Keratinocyte (primary cell): ENCODE measurements at regions not wholly inside any gene's neighbourhood (a gene's known extent, or its start where the extent isn't known, plus 50 kb on each side); places are given as distances from the start of the nearest gene placed in this dataset.

Experiments
- DNase-seq: peaks from one replicate; pipeline ENCODE4 v3.0.0-alpha.2; 2011; ENCODE audit warnings: low read depth, missing footprints, low spot score
- FAIRE-seq: peaks from 2 replicates; lab custom pipeline; 2011; peaks lifted over from hg19 to GRCh38; lab: Jason Lieb, UNC
- H2AFZ ChIP-seq: 2 replicates; pipeline ENCODE4 v1.6.0; 2012; ENCODE audit warnings: low read length, control low read depth, inconsistent platforms; ENCODE audit not compliant: control insufficient read depth
- H3K27ac ChIP-seq: 2 replicates; pipeline ENCODE4 v1.5.1; 2011; ENCODE audit warnings: low read length; ENCODE audit not compliant: control insufficient read depth, insufficient read depth
- H3K27me3 ChIP-seq: 3 replicates; pipeline ENCODE4 v1.6.0; 2011; ENCODE audit warnings: low read length; ENCODE audit not compliant: control insufficient read depth, insufficient read depth; ENCODE audit errors: extremely low read depth
- H3K36me3 ChIP-seq, 2 experiments: 2 replicates in 1 of 2; 3 replicates in 1 of 2; pipeline ENCODE4 v1.5.1; 2011; ENCODE audit warnings: low read length in 2 of 2, mild to moderate bottlenecking in 1 of 2; ENCODE audit not compliant: control insufficient read depth in 2 of 2, insufficient read depth in 2 of 2; ENCODE audit errors: extremely low read depth in 1 of 2
- H3K4me1 ChIP-seq: 3 replicates; pipeline ENCODE4 v1.5.1; 2011; ENCODE audit warnings: low read length; ENCODE audit not compliant: control insufficient read depth, insufficient read depth; ENCODE audit errors: extremely low read depth
- H3K4me2 ChIP-seq: 3 replicates; pipeline ENCODE4 v1.6.0; 2011; ENCODE audit warnings: low read depth, low read length; ENCODE audit not compliant: control insufficient read depth, insufficient read depth; ENCODE audit errors: extremely low read depth
- H3K4me3 ChIP-seq, 3 experiments: fragments of 200-600 bp in 1 of 3; sonication (generic) in 1 of 3; 2 replicates in 2 of 3; 3 replicates in 1 of 3; pipeline ENCODE4 v1.5.1; 2011 to 2016; ENCODE audit warnings: low read length in 3 of 3, mild to moderate bottlenecking in 3 of 3, control low read depth in 2 of 3, inconsistent platforms in 1 of 3, low read depth in 1 of 3, mixed read lengths in 1 of 3, mixed run types in 1 of 3, moderate library complexity in 1 of 3; ENCODE audit not compliant: control insufficient read depth in 2 of 3, insufficient read depth in 2 of 3; ENCODE audit errors: extremely low read depth in 1 of 3
- H3K79me2 ChIP-seq: 2 replicates; pipeline ENCODE4 v1.6.0; 2012; ENCODE audit warnings: low read length; ENCODE audit not compliant: control insufficient read depth, insufficient read depth
- H3K9ac ChIP-seq: 3 replicates; pipeline ENCODE4 v1.6.0; 2011; ENCODE audit warnings: low read length; ENCODE audit not compliant: control insufficient read depth, insufficient read depth; ENCODE audit errors: extremely low read depth
- H3K9me1 ChIP-seq: 3 replicates; pipeline ENCODE4 v1.6.0; 2011; ENCODE audit warnings: low read length; ENCODE audit not compliant: control insufficient read depth, insufficient read depth; ENCODE audit errors: extremely low read depth
- H3K9me3 ChIP-seq: 2 replicates; pipeline ENCODE4 v1.5.1; 2012; ENCODE audit warnings: low read depth, low read length; ENCODE audit not compliant: control insufficient read depth
- H4K20me1 ChIP-seq: 3 replicates; pipeline ENCODE4 v1.6.0; 2011; ENCODE audit warnings: low read length; ENCODE audit not compliant: control insufficient read depth, insufficient read depth; ENCODE audit errors: extremely low read depth
- EZH2 ChIP-seq: IDR thresholded peaks from one replicate; pipeline ENCODE4 v1.6.1; 2012; ENCODE audit warnings: inconsistent platforms, mild to moderate bottlenecking, low read length, moderate library complexity
- dilution Hi-C: fragments of 300-500 bp; cut with MboI; formaldehyde crosslinking; loops from one replicate; pipeline ENCODE4 v1.7.0; 2020; ENCODE audit warnings: low sequenced_read_pairs; ENCODE audit not compliant: extremely low pct_ligation_motif_present
- TF ChIP-seq, protein P1 (sequence below), 3 experiments: IDR thresholded peaks in 1 of 3; conservative IDR thresholded peaks in 1 of 3; optimal IDR thresholded peaks in 1 of 3; 2 replicates in 2 of 3; 3 replicates in 1 of 3; pipeline versions ENCODE3 to v1.5.1; 2011; ENCODE audit warnings: low read length in 3 of 3, mild to moderate bottlenecking in 3 of 3, moderate library complexity in 2 of 3, control low read depth in 1 of 3, inconsistent platforms in 1 of 3; ENCODE audit not compliant: insufficient read depth in 2 of 3; ENCODE audit errors: extremely low read depth in 1 of 3

DNA sequence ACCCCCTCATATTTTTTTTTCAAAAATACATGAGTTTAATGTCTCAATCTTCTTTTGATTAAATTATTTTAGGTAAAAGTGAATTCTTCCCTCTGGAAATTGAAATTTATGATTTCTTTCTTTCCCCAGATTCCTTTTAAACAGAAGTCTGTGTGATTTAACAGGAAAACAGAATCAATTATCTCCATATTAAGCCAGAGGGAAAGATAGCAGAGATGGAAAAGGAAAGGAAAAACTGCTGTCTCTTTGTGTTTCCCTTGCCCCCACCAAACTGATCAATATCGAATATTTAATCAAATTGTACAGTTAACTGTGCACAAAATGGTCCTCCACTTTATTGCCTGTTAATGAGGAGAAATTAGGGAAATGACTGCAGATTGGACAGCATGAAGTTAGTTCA, 203.5 kb upstream of the NECTIN3 start:
- FAIRE-seq = no peak

GRCh38 chr3:110869736-110870135, 201.9 kb upstream of the NECTIN3 start:
- H3K4me2 ChIP-seq = no peak overlapping the region
- no peaks in the 10 kb centered on the region for H3K27me3 ChIP-seq
- no peak overlapping the region for H3K4me3 ChIP-seq
- no peak overlapping the region for H2AFZ ChIP-seq
- TF ChIP-seq EZH2 = no peak
- TF ChIP-seq, protein P1, sequence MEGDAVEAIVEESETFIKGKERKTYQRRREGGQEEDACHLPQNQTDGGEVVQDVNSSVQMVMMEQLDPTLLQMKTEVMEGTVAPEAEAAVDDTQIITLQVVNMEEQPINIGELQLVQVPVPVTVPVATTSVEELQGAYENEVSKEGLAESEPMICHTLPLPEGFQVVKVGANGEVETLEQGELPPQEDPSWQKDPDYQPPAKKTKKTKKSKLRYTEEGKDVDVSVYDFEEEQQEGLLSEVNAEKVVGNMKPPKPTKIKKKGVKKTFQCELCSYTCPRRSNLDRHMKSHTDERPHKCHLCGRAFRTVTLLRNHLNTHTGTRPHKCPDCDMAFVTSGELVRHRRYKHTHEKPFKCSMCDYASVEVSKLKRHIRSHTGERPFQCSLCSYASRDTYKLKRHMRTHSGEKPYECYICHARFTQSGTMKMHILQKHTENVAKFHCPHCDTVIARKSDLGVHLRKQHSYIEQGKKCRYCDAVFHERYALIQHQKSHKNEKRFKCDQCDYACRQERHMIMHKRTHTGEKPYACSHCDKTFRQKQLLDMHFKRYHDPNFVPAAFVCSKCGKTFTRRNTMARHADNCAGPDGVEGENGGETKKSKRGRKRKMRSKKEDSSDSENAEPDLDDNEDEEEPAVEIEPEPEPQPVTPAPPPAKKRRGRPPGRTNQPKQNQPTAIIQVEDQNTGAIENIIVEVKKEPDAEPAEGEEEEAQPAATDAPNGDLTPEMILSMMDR (optimal IDR thresholded peaks at IDR 0.05 in 1 of 3, IDR thresholded peaks at IDR 0.05 in 1 of 3, conservative IDR thresholded peaks at IDR 0.05 in 1 of 3; ENCODE audit: extremely low read depth in 1 of 3, insufficient read depth in 2 of 3, low read length in 3 of 3) = no peak
- H3K27ac ChIP-seq = no peak overlapping the region
- dilution Hi-C loops = no loop called here
- no peaks in the 10 kb centered on the region for H3K9me1 ChIP-seq
- H3K9ac ChIP-seq = no peak overlapping the region
- H4K20me1 ChIP-seq = no peaks in the 10 kb centered on the region
- H3K9me3 ChIP-seq = no peaks in the 10 kb centered on the region
- no peaks in the 10 kb centered on the region for H3K79me2 ChIP-seq
- no peak for FAIRE-seq
- DNase-seq = no peak
- no peaks in the 10 kb centered on the region for H3K36me3 ChIP-seq
- H3K4me1 ChIP-seq = no peaks in the 10 kb centered on the region

More for the DNA sequence above, 203.5 kb upstream of the NECTIN3 start:
- H3K27me3 ChIP-seq = no peaks in the 10 kb centered on the region
- TF ChIP-seq EZH2 = no peak
- TF ChIP-seq, protein P1 (optimal IDR thresholded peaks at IDR 0.05 in 1 of 3, IDR thresholded peaks at IDR 0.05 in 1 of 3, conservative IDR thresholded peaks at IDR 0.05 in 1 of 3; ENCODE audit: extremely low read depth in 1 of 3, insufficient read depth in 2 of 3, low read length in 3 of 3) = no peak
- no peak overlapping the region for H3K9ac ChIP-seq
- H3K27ac ChIP-seq = no peak overlapping the region
- dilution Hi-C loops = no loop called here
- no peak for DNase-seq
- H2AFZ ChIP-seq = no peak overlapping the region
- H3K4me1 ChIP-seq = no peaks in the 10 kb centered on the region
- no peaks in the 10 kb centered on the region for H3K9me3 ChIP-seq
- no peaks in the 10 kb centered on the region for H3K36me3 ChIP-seq
- H4K20me1 ChIP-seq = no peaks in the 10 kb centered on the region
- H3K4me3 ChIP-seq = no peak overlapping the region
- H3K4me2 ChIP-seq = no peak overlapping the region
- H3K79me2 ChIP-seq = no peaks in the 10 kb centered on the region
- no peaks in the 10 kb centered on the region for H3K9me1 ChIP-seq
